Upper lobe of left lung (tissue), 4 donors: ENCODE measurements at regions not wholly inside any gene's neighbourhood (a gene's known extent, or its start where the extent isn't known, plus 50 kb on each side); places are given as distances from the start of the nearest gene placed in this dataset.

Experiments used
- CTCF ChIP-seq, 6 experiments: fragments of 450-650 bp in 4 of 6; fragments of 200-600 bp in 2 of 6; sonication (generic) in 2 of 6; IDR thresholded peaks; one replicate each; pipeline ENCODE4 v1.5.1; 2016 to 2019; ENCODE audit warnings: antibody characterized with exemption in 6 of 6
- POLR2A ChIP-seq, 4 donors: fragments of 450-650 bp; IDR thresholded peaks; one replicate each; pipeline ENCODE4 v1.5.1; 2016 to 2017; ENCODE audit warnings: antibody characterized with exemption in 4 of 4, mild to moderate bottlenecking in 2 of 4
- POLR2AphosphoS5 ChIP-seq, 2 donors: sonication (generic); formaldehyde crosslinking; IDR thresholded peaks; one replicate each; pipeline ENCODE4 v1.5.1; 2017; ENCODE audit warnings: antibody characterized with exemption in 2 of 2

GRCh38 chr17:11077673-11078072 lies 163.3 kb upstream of the SHISA6 start:
- TF ChIP-seq CTCF (IDR thresholded peaks at IDR 0.05) (no peak), POLR2AphosphoS5 (IDR thresholded peaks at IDR 0.05) (no peak), POLR2A (IDR thresholded peaks at IDR 0.05) (no peak)
